Fibroblast of lung (primary cell): ENCODE measurements at regions not wholly inside any gene's neighbourhood (a gene's known extent, or its start where the extent isn't known, plus 50 kb on each side); places are given as distances from the start of the nearest gene placed in this dataset.

Experiments
- CTCF ChIP-seq, 2 donors: IDR thresholded peaks in 1 of 2; conservative IDR thresholded peaks in 1 of 2; 1 replicate in 1 of 2; 2 replicates in 1 of 2; pipeline ENCODE4 v1.5.1; 2011 to 2012; ENCODE audit warnings: low read length in 2 of 2, control low read depth in 1 of 2, inconsistent platforms in 1 of 2, low read depth in 1 of 2, mild to moderate bottlenecking in 1 of 2
- EZH2 ChIP-seq: IDR thresholded peaks from 2 replicates; pipeline ENCODE4 v1.5.1; 2012; ENCODE audit warnings: low read length, control low read depth, mild to moderate bottlenecking; ENCODE audit errors: missing control alignments

- TF ChIP-seq CTCF (conservative IDR thresholded peaks at IDR 0.05 in 1 of 2, IDR thresholded peaks at IDR 0.05 in 1 of 2; ENCODE audit: low read depth in 1 of 2, low read length in 2 of 2) (no peak), EZH2 (no peak)
Observed at GRCh38 chr11:105193260-105193659, 53.7 kb upstream of the CARD18 start.
